Astrocyte (in vitro differentiated cells and primary cell): ENCODE measurements at regions not wholly inside any gene's neighbourhood (a gene's known extent, or its start where the extent isn't known, plus 50 kb on each side); places are given as distances from the start of the nearest gene placed in this dataset.

Experiments
- DNase-seq: peaks from one replicate; pipeline ENCODE4 v3.0.0-alpha.2; 2010; ENCODE audit warnings: low read depth
- FAIRE-seq: peaks from 2 replicates; lab custom pipeline; 2011; peaks lifted over from hg19 to GRCh38; lab: Jason Lieb, UNC
- H2AFZ ChIP-seq: 2 replicates; pipeline ENCODE4 v1.6.0; 2012; ENCODE audit warnings: low read depth, low read length, inconsistent platforms
- H3K27ac ChIP-seq: 2 replicates; pipeline ENCODE4 v1.5.1; 2011; ENCODE audit warnings: low read depth, low read length, inconsistent platforms
- H3K27me3 ChIP-seq: 2 replicates; pipeline ENCODE4 v1.6.0; 2011; ENCODE audit warnings: low read length, inconsistent platforms; ENCODE audit not compliant: insufficient read depth
- H3K36me3 ChIP-seq: 2 replicates; pipeline ENCODE4 v1.5.1; 2011; ENCODE audit warnings: low read length, inconsistent platforms; ENCODE audit not compliant: insufficient read depth
- H3K4me1 ChIP-seq: 2 replicates; pipeline ENCODE4 v1.5.1; 2011; ENCODE audit warnings: low read length, inconsistent platforms; ENCODE audit not compliant: insufficient read depth
- H3K4me2 ChIP-seq: 2 replicates; pipeline ENCODE4 v1.6.0; 2012; ENCODE audit warnings: low read length, inconsistent platforms
- H3K4me3 ChIP-seq: 2 replicates; pipeline ENCODE4 v1.5.1; 2011; ENCODE audit warnings: low read depth, mild to moderate bottlenecking, low read length, inconsistent platforms; ENCODE audit not compliant: insufficient read depth
- H3K79me2 ChIP-seq: 2 replicates; pipeline ENCODE4 v1.6.0; 2012; ENCODE audit warnings: mild to moderate bottlenecking, low read length, inconsistent platforms; ENCODE audit not compliant: insufficient read depth
- H3K9ac ChIP-seq: 2 replicates; pipeline ENCODE4 v1.6.0; 2012; ENCODE audit warnings: mild to moderate bottlenecking, low read length, inconsistent platforms
- H3K9me3 ChIP-seq: 2 replicates; pipeline ENCODE4 v1.5.1; 2012; ENCODE audit warnings: low read depth, mild to moderate bottlenecking, low read length, inconsistent platforms; ENCODE audit not compliant: insufficient read depth
- H4K20me1 ChIP-seq: 2 replicates; pipeline ENCODE4 v1.6.0; 2012; ENCODE audit warnings: low read length, inconsistent platforms; ENCODE audit not compliant: insufficient read depth
- H3K27ac Mint-ChIP-seq: one replicate; pipeline ENCODE4 v1.8.0; 2021; ENCODE audit warnings: mild to moderate bottlenecking, mixed read lengths; ENCODE audit not compliant: unreplicated experiment
- H3K27me3 Mint-ChIP-seq: one replicate; pipeline ENCODE4 v1.8.0; 2021; ENCODE audit warnings: low read depth, mixed read lengths; ENCODE audit not compliant: unreplicated experiment
- H3K36me3 Mint-ChIP-seq: one replicate; pipeline ENCODE4 v1.8.0; 2021; ENCODE audit warnings: low read depth, mixed read lengths; ENCODE audit not compliant: unreplicated experiment
- H3K4me1 Mint-ChIP-seq: one replicate; pipeline ENCODE4 v1.8.0; 2021; ENCODE audit warnings: low read depth, mixed read lengths; ENCODE audit not compliant: unreplicated experiment
- H3K4me3 Mint-ChIP-seq: one replicate; pipeline ENCODE4 v1.8.0; 2021; ENCODE audit warnings: mild to moderate bottlenecking, moderate library complexity, mixed read lengths; ENCODE audit not compliant: unreplicated experiment
- H3K9me3 Mint-ChIP-seq: one replicate; pipeline ENCODE4 v1.8.0; 2021; ENCODE audit warnings: mild to moderate bottlenecking, mixed read lengths; ENCODE audit not compliant: unreplicated experiment
- EZH2 ChIP-seq: IDR thresholded peaks from 2 replicates; pipeline ENCODE4 v1.6.1; 2012; ENCODE audit warnings: mild to moderate bottlenecking, low read length, inconsistent platforms; ENCODE audit not compliant: insufficient read depth
- TF ChIP-seq, protein P1 (sequence below): IDR thresholded peaks from 2 replicates; pipeline ENCODE4 v1.5.1; 2011; ENCODE audit warnings: low read depth, mild to moderate bottlenecking, inconsistent platforms, low read length, moderate library complexity; ENCODE audit not compliant: insufficient read depth

DNA sequence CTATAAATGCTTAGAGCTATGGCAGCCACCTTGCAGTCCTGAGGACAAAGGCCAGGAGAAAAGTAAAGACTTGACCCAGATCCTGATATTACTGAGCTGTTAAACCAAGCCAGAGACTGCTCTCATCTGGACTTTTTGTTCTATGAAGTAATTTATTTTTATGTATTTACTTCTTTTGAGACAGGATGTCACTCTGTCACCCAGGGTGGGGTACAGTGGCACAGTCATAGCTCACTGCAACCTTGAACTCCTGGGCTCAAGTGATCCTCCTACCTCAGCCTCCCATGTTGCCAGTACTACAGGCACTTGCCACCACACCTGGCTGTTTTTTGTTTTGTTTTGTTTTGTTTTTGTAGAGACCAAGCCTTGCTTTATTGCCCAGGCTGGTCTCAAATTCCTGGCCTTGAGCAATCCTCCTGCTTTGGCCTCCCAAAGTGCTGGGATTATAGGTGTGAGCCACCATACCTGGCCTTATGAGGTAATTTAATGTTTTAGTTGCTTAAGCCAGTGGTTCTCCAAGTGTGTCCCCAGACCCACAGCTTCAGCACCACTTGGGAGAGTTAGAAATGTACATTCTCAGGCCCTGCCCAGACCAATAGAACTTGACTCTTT lies 112.1 kb downstream of the COPRS start:
- Histone ChIP-seq H4K20me1 (no peaks in the 10 kb centered on the region), H3K4me1 (peaks cover 8% of the 10 kb centered on the region), H3K9me3 (no peaks in the 10 kb centered on the region), H3K79me2 (no peaks in the 10 kb centered on the region), H3K9ac (no peak overlapping the region), H3K4me2 (no peak overlapping the region), H3K4me3 (no peak overlapping the region), H2AFZ (no peak overlapping the region), H3K27me3 (no peaks in the 10 kb centered on the region), H3K27ac (no peak overlapping the region), H3K36me3 (no peaks in the 10 kb centered on the region)
- no peaks in the 10 kb centered on the region for H3K36me3 Mint-ChIP-seq
- H3K27ac Mint-ChIP-seq: no peak overlapping the region
- no peaks in the 10 kb centered on the region for H3K9me3 Mint-ChIP-seq
- FAIRE-seq: no peak
- TF ChIP-seq, protein P1, sequence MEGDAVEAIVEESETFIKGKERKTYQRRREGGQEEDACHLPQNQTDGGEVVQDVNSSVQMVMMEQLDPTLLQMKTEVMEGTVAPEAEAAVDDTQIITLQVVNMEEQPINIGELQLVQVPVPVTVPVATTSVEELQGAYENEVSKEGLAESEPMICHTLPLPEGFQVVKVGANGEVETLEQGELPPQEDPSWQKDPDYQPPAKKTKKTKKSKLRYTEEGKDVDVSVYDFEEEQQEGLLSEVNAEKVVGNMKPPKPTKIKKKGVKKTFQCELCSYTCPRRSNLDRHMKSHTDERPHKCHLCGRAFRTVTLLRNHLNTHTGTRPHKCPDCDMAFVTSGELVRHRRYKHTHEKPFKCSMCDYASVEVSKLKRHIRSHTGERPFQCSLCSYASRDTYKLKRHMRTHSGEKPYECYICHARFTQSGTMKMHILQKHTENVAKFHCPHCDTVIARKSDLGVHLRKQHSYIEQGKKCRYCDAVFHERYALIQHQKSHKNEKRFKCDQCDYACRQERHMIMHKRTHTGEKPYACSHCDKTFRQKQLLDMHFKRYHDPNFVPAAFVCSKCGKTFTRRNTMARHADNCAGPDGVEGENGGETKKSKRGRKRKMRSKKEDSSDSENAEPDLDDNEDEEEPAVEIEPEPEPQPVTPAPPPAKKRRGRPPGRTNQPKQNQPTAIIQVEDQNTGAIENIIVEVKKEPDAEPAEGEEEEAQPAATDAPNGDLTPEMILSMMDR: no peak
- no peak for TF ChIP-seq EZH2
- H3K4me3 Mint-ChIP-seq: no peak overlapping the region
- H3K27me3 Mint-ChIP-seq: peaks cover 11% of the 10 kb centered on the region
- peaks cover 8% of the 10 kb centered on the region for H3K4me1 Mint-ChIP-seq
- DNase-seq: no peak

DNA sequence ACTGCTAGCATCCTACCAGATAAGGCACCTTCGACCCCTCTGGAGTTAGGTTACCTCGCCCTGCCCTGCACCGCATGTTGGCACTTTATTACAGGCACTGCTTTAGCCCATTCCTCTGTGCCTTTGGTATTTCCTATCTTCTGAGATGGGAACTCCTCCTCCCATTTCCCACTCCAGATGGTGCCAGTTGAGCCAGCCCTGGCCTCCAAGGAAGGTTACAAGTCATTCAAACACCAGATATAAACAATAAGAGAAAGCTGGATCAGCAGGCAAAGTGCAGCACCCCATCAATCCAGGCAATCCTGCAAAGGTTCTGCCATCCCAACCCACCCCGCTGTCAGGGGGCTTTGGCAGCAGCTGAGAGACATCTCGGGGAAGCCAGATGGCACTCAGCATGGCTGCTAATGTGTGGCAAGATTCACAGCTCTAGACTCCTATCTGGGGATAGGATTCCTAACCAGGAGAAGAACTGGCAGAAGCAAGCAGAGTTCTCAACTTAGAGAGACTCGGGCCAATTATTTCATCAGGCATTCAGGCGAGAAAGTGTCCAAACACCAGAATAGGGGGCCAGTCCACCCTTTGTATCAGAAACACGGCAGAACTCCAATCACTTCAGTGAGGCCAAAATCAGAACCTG lies 113.0 kb downstream of the COPRS start:
- no peak for FAIRE-seq
- peaks cover 15% of the 10 kb centered on the region for H3K4me1 ChIP-seq
- H3K79me2 ChIP-seq: no peaks in the 10 kb centered on the region
- TF ChIP-seq, protein P1: no peak
- no peak for TF ChIP-seq EZH2
- H3K36me3 ChIP-seq: no peaks in the 10 kb centered on the region
- no peak overlapping the region for H3K4me3 ChIP-seq
- no peaks in the 10 kb centered on the region for H3K36me3 Mint-ChIP-seq
- H3K9me3 ChIP-seq: no peaks in the 10 kb centered on the region
- no peak overlapping the region for H3K4me3 Mint-ChIP-seq
- no peaks in the 10 kb centered on the region for H3K27me3 ChIP-seq
- no peak for DNase-seq
- H3K4me2 ChIP-seq: no peak overlapping the region
- H3K27me3 Mint-ChIP-seq: peaks cover 11% of the 10 kb centered on the region
- no peak overlapping the region for H3K27ac ChIP-seq
- H2AFZ ChIP-seq: no peak overlapping the region
- peak overlapping the region; percentile 43 for H3K27ac Mint-ChIP-seq
- H3K4me1 Mint-ChIP-seq: peaks cover 12% of the 10 kb centered on the region
- no peaks in the 10 kb centered on the region for H3K9me3 Mint-ChIP-seq
- no peaks in the 10 kb centered on the region for H4K20me1 ChIP-seq
- H3K9ac ChIP-seq: no peak overlapping the region

DNA sequence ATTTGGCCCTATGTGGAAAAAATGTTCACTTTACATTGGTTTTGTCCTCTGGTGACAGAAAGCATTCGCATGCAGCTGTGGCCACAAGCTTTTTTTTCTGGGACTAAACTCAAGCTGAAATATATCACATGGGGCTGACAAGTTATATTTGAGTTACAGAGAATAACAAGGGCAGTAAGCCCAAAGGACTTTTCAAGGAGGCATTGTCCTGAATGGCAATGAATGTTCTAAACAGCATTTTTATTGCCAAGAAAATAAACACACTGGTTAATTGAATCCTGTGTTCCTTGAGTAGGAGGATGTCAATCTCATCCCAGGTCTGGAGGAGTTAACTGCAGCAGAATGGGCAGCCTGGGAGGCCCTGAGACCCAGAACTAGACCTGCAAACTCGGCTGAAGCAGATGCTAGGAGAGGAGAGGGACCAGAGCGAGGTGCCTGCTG lies 114.5 kb downstream of the COPRS start:
- Histone ChIP-seq H3K27me3 (no peaks in the 10 kb centered on the region), H2AFZ (no peak overlapping the region), H3K9ac (no peak overlapping the region), H3K9me3 (no peaks in the 10 kb centered on the region), H3K4me3 (no peak overlapping the region), H3K36me3 (no peaks in the 10 kb centered on the region), H3K79me2 (no peaks in the 10 kb centered on the region), H3K4me2 (no peak overlapping the region), H3K27ac (no peak overlapping the region), H3K4me1 (peaks cover 30% of the 10 kb centered on the region), H4K20me1 (no peaks in the 10 kb centered on the region)
- Mint-ChIP-seq H3K4me3 (no peak overlapping the region), H3K36me3 (no peaks in the 10 kb centered on the region), H3K27me3 (peaks cover 11% of the 10 kb centered on the region), H3K4me1 (peaks cover 22% of the 10 kb centered on the region), H3K9me3 (no peaks in the 10 kb centered on the region), H3K27ac (no peak overlapping the region)
- TF ChIP-seq, protein P1: no peak
- no peak for TF ChIP-seq EZH2
- DNase-seq (no peak), FAIRE-seq (no peak)
